Thyroid gland (tissue), 4 donors: ENCODE measurements at regions not wholly inside any gene's neighbourhood (a gene's known extent, or its start where the extent isn't known, plus 50 kb on each side); places are given as distances from the start of the nearest gene placed in this dataset.

Experiments
- CTCF ChIP-seq, 6 experiments: fragments of 200-600 bp in 3 of 6; fragments of 450-650 bp in 3 of 6; sonication (generic) in 3 of 6; IDR thresholded peaks; one replicate each; pipeline ENCODE4 v1.5.1; 2016 to 2019; ENCODE audit warnings: antibody characterized with exemption in 6 of 6, mild to moderate bottlenecking in 2 of 6, inconsistent platforms in 1 of 6, moderate library complexity in 1 of 6
- POLR2A ChIP-seq, 2 donors: fragments of 450-650 bp; IDR thresholded peaks; one replicate each; pipeline ENCODE4 v1.6.1; 2017; ENCODE audit warnings: antibody characterized with exemption in 2 of 2, mild to moderate bottlenecking in 2 of 2, moderate library complexity in 1 of 2

GRCh38 chr12:46438719-46439319, 66.2 kb upstream of the SLC38A2 start:
- TF ChIP-seq CTCF (IDR thresholded peaks at IDR 0.05) (no peak), POLR2A (IDR thresholded peaks at IDR 0.05) (no peak)
